GM18502 (cell line): ENCODE measurements at regions not wholly inside any gene's neighbourhood (a gene's known extent, or its start where the extent isn't known, plus 50 kb on each side); places are given as distances from the start of the nearest gene placed in this dataset.

Experiments used
- ATAC-seq: cut with Tn5 transposase; IDR thresholded peaks from one replicate; pipeline ENCODE4 v1.9.1; 2021; ENCODE audit warnings: mild to moderate bottlenecking; ENCODE audit not compliant: unreplicated experiment, poor library complexity

GRCh38 chr2:194618432-194618831 lies 1038.6 kb upstream of the SLC39A10 start:
- ATAC-seq, result peak; percentile 35

- ATAC-seq, result peak; percentile 72
These were observed 1040.7 kb upstream of the SLC39A10 start for GRCh38 chr2:194616334-194616733.

- ATAC-seq, result no peak
These were observed 1046.7 kb upstream of the SLC39A10 start for GRCh38 chr2:194610297-194610696.

- ATAC-seq, result no peak
These were observed 1053.6 kb upstream of the SLC39A10 start for GRCh38 chr2:194603429-194603828.

GRCh38 chr2:194602750-194603149 lies 1054.3 kb upstream of the SLC39A10 start:
- no peak for ATAC-seq

GRCh38 chr2:194591192-194591591 lies 1065.8 kb upstream of the SLC39A10 start:
- no peak for ATAC-seq

GRCh38 chr2:194587739-194588270 lies 1069.2 kb upstream of the SLC39A10 start:
- ATAC-seq, result no peak

- peak; percentile 36 for ATAC-seq
These were observed 1089.4 kb upstream of the SLC39A10 start for GRCh38 chr2:194567661-194568017.

- ATAC-seq, result peak; percentile 73
These were observed 1089.9 kb upstream of the SLC39A10 start for GRCh38 chr2:194566907-194567660.

- ATAC-seq, result no peak
These were observed 1092.6 kb upstream of the SLC39A10 start for GRCh38 chr2:194564422-194564821.

- ATAC-seq, result no peak
These were observed 1094.7 kb upstream of the SLC39A10 start for GRCh38 chr2:194562329-194562728.

GRCh38 chr2:194559964-194560363 lies 1097.1 kb upstream of the SLC39A10 start:
- ATAC-seq, result no peak

- no peak for ATAC-seq
These were observed 1097.5 kb upstream of the SLC39A10 start for GRCh38 chr2:194559523-194559922.

GRCh38 chr2:194557993-194558392 lies 1099.0 kb upstream of the SLC39A10 start:
- no peak for ATAC-seq

GRCh38 chr2:194556629-194557028 lies 1100.4 kb upstream of the SLC39A10 start:
- ATAC-seq, result no peak

- ATAC-seq, result no peak
These were observed 1103.0 kb upstream of the SLC39A10 start for GRCh38 chr2:194553980-194554379.

- ATAC-seq, result no peak
These were observed 1106.3 kb upstream of the SLC39A10 start for GRCh38 chr2:194550702-194551101.

GRCh38 chr2:194549387-194549786 lies 1107.6 kb upstream of the SLC39A10 start:
- no peak for ATAC-seq

GRCh38 chr2:194545978-194546377 lies 1111.0 kb upstream of the SLC39A10 start:
- no peak for ATAC-seq

GRCh38 chr2:194539425-194539824 lies 1117.6 kb upstream of the SLC39A10 start:
- no peak for ATAC-seq

GRCh38 chr2:194526121-194526520 lies 1130.9 kb upstream of the SLC39A10 start:
- no peak for ATAC-seq

GRCh38 chr2:194514281-194514680 lies 1142.7 kb upstream of the SLC39A10 start:
- ATAC-seq, result no peak
